BE2C (cell line): ENCODE measurements at regions not wholly inside any gene's neighbourhood (a gene's known extent, or its start where the extent isn't known, plus 50 kb on each side); places are given as distances from the start of the nearest gene placed in this dataset.

Experiments
- DNase-seq: peaks from one replicate; pipeline ENCODE4 v3.0.0-alpha.2; 2020
- H3K27me3 ChIP-seq: fragments of 250-450 bp; sonication (Bioruptor Pico); 2 replicates; pipeline ENCODE4 v1.5.1; 2020; ENCODE audit warnings: mild to moderate bottlenecking
- H3K36me3 ChIP-seq: fragments of 250-450 bp; sonication (Bioruptor Pico); 2 replicates; pipeline ENCODE4 v1.5.1; 2020; ENCODE audit warnings: mild to moderate bottlenecking
- H3K4me1 ChIP-seq: fragments of 250-450 bp; sonication (Bioruptor Pico); 2 replicates; pipeline ENCODE4 v1.5.1; 2020
- H3K4me3 ChIP-seq: 2 replicates; pipeline ENCODE4 v1.5.1; 2011; ENCODE audit warnings: low read depth, low read length
- H3K9me3 ChIP-seq: fragments of 250-450 bp; sonication (Bioruptor Pico); 2 replicates; pipeline ENCODE4 v1.5.1; 2020
- TF ChIP-seq, protein P1 (sequence below): IDR thresholded peaks from 2 replicates; pipeline ENCODE4 v1.5.1; 2012; ENCODE audit warnings: mild to moderate bottlenecking, low read depth, low read length

DNA sequence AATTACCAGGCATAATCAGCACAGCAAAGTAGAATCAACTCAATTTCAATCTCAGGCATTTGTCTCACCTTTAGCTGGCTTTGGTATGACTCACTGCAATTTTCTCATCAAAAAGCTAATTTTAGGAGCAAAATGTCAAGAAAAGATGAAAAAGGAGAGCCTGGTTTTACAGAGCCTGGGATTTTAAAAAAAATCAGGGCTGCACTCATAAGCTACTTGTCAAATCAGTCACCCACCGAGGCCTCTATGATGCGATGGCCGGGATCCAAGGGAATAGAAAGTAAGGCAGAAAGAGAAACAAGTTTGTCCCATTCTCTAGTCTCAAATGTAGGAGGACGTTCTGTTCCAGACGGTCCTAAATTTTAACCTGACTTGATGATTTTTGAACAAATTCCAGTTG, 170.9 kb downstream of the SOCS6 start:
- Histone ChIP-seq H3K4me1 (no peaks in the 10 kb centered on the region), H3K36me3 (no peaks in the 10 kb centered on the region), H3K27me3 (no peaks in the 10 kb centered on the region), H3K9me3 (no peaks in the 10 kb centered on the region), H3K4me3 (no peak overlapping the region)
- TF ChIP-seq, protein P1, sequence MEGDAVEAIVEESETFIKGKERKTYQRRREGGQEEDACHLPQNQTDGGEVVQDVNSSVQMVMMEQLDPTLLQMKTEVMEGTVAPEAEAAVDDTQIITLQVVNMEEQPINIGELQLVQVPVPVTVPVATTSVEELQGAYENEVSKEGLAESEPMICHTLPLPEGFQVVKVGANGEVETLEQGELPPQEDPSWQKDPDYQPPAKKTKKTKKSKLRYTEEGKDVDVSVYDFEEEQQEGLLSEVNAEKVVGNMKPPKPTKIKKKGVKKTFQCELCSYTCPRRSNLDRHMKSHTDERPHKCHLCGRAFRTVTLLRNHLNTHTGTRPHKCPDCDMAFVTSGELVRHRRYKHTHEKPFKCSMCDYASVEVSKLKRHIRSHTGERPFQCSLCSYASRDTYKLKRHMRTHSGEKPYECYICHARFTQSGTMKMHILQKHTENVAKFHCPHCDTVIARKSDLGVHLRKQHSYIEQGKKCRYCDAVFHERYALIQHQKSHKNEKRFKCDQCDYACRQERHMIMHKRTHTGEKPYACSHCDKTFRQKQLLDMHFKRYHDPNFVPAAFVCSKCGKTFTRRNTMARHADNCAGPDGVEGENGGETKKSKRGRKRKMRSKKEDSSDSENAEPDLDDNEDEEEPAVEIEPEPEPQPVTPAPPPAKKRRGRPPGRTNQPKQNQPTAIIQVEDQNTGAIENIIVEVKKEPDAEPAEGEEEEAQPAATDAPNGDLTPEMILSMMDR, result no peak
- DNase-seq, result no peak

DNA sequence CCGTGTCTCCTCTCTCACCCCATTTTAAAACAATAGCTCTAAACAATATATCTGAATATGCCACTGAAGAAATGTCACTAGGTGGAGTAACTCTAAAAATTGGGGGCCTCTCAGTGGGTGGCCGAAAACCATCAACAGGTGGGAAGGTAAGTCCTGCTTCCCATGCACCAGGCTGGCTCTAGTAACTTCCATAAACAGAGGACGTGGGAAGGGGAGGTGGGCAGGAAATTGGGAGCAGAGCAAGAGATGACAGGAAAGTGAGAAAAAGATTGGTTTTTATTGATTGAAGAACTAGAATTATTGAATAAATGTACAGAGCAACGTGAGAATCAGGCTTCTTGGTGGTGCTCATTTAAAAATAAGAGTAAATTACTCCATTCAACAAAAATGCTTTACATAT, 170.4 kb downstream of the SOCS6 start:
- Histone ChIP-seq H3K27me3 (no peaks in the 10 kb centered on the region), H3K36me3 (no peaks in the 10 kb centered on the region), H3K9me3 (no peaks in the 10 kb centered on the region), H3K4me1 (no peaks in the 10 kb centered on the region), H3K4me3 (no peak overlapping the region)
- TF ChIP-seq, protein P1, result no peak
- no peak for DNase-seq

DNA sequence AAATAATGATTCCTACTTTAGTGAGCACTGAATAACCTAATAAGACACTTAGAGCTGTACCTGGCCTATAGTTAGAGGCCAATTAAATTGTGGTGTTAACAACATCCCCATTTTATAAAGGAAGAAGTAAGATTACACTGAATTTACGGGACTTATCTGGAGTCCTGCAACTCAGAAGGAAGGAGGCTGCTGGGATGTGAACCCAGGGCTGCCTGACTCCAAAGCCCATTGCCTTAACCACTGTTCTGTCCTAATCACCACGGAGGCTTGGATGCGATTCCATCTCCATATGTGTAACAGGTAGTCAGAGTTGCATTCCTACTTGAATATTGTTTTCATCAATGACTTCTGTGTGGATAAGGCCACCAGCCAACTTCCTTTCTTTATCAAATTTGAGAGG, 168.9 kb downstream of the SOCS6 start:
- DNase-seq, result no peak
- H3K4me3 ChIP-seq, result no peak overlapping the region
- H3K4me1 ChIP-seq, result no peaks in the 10 kb centered on the region
- H3K9me3 ChIP-seq, result no peaks in the 10 kb centered on the region
- H3K27me3 ChIP-seq, result no peaks in the 10 kb centered on the region
- H3K36me3 ChIP-seq, result no peaks in the 10 kb centered on the region
- TF ChIP-seq, protein P1, result no peak

DNA sequence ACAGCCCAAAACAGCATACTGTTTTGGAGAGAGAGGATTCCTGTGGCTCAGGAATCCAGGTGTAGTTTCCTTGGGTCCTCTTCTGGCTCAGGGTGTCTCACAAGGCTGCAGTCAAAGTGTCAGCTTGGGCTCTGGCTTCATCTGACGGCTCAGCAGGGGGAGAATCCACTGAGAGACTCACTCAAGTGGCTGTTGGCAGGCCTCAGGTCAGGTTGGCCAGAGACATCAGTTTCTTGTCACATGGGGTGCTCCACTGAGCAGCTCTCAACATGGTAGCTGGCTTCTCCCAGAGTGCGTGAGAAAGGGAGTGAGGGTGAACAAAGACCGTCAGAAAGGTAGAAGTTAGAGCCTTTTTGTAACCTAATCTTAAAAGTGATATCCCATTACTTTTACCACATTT, 168.4 kb downstream of the SOCS6 start:
- TF ChIP-seq, protein P1, result no peak
- Histone ChIP-seq H3K9me3 (no peaks in the 10 kb centered on the region), H3K4me1 (no peaks in the 10 kb centered on the region), H3K36me3 (no peaks in the 10 kb centered on the region), H3K27me3 (no peaks in the 10 kb centered on the region), H3K4me3 (no peak overlapping the region)
- DNase-seq, result no peak

DNA sequence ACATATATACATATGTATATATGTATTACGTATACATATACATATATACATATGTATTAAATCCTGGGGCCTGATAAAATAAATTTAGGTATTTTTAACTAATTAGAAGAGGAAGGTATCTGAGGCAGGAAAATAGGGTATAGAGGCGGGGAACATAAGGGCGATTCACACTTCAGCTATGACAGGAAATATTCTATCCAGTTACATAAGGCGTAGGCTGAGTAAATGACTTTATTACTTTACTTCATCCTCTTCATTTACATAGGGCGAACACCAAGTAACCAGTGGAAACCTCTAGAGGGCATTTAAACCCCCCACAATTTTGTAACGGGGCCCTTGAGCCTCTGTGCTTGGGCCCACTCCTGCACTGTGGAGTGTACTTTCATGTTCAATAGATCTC, 167.5 kb downstream of the SOCS6 start:
- Histone ChIP-seq H3K27me3 (no peaks in the 10 kb centered on the region), H3K4me3 (no peak overlapping the region), H3K4me1 (no peaks in the 10 kb centered on the region), H3K9me3 (no peaks in the 10 kb centered on the region), H3K36me3 (no peaks in the 10 kb centered on the region)
- no peak for DNase-seq
- TF ChIP-seq, protein P1, result no peak

DNA sequence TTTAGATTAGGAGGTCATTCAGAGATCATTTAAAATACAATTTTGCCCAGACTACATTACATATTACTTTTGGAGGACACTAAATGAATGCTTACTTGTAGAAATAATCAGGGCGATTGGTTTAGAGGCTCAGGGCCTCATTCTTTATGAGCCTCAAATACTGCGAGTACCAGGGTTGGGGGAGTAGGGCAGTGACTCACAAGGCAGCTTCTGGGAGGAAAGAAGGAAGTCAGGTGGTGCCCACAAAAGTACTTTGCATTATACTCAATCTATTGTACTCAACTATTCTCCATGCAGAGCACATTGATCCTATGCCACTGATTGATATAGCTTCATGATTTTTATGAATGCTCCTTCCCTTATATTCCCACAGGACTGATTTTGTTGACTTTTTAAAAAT, 166.9 kb downstream of the SOCS6 start:
- TF ChIP-seq, protein P1, result no peak
- no peak for DNase-seq
- H3K9me3 ChIP-seq, result no peaks in the 10 kb centered on the region
- no peaks in the 10 kb centered on the region for H3K36me3 ChIP-seq
- no peaks in the 10 kb centered on the region for H3K27me3 ChIP-seq
- no peak overlapping the region for H3K4me3 ChIP-seq
- H3K4me1 ChIP-seq, result no peaks in the 10 kb centered on the region
